HFFc6 (cell line): ENCODE measurements at regions not wholly inside any gene's neighbourhood (a gene's known extent, or its start where the extent isn't known, plus 50 kb on each side); places are given as distances from the start of the nearest gene placed in this dataset.

Experiments
- DNase-seq: peaks from one replicate; pipeline ENCODE4 v3.0.0-alpha.2; 2018
- H3K27ac Mint-ChIP-seq: 2 replicates; pipeline ENCODE4 v1.8.0; 2020; ENCODE audit warnings: mild to moderate bottlenecking, mixed read lengths
- H3K27me3 Mint-ChIP-seq: 2 replicates; pipeline ENCODE4 v1.8.0; 2021; ENCODE audit warnings: mild to moderate bottlenecking, moderate library complexity, mixed read lengths; ENCODE audit not compliant: insufficient read depth
- H3K36me3 Mint-ChIP-seq: 2 replicates; pipeline ENCODE4 v1.8.0; 2021; ENCODE audit warnings: low read depth, mixed read lengths
- H3K4me1 Mint-ChIP-seq: 2 replicates; pipeline ENCODE4 v1.8.0; 2020; ENCODE audit warnings: low read depth, mixed read lengths
- H3K4me3 Mint-ChIP-seq: 2 replicates; pipeline ENCODE4 v1.8.0; 2020; ENCODE audit warnings: mild to moderate bottlenecking, moderate library complexity, mixed read lengths
- H3K9me3 Mint-ChIP-seq: 2 replicates; pipeline ENCODE4 v1.8.0; 2020; ENCODE audit warnings: mild to moderate bottlenecking, mixed read lengths
- CTCF ChIP-seq: fragments of 200-600 bp; sonication (generic); IDR thresholded peaks from 2 replicates; pipeline ENCODE4 v1.5.0; 2021; ENCODE audit warnings: antibody characterized with exemption, mild to moderate bottlenecking

GRCh38 chr5:167773668-167774301 is 517.7 kb upstream of the WWC1 start:
- Mint-ChIP-seq H3K9me3 (no peaks in the 10 kb centered on the region), H3K36me3 (no peaks in the 10 kb centered on the region), H3K27ac (no peak overlapping the region), H3K27me3 (no peaks in the 10 kb centered on the region), H3K4me3 (no peak overlapping the region), H3K4me1 (peaks cover 27% of the 10 kb centered on the region)
- no peak for DNase-seq
- no peak for TF ChIP-seq CTCF

GRCh38 chr5:167777746-167778145 is 513.7 kb upstream of the WWC1 start:
- DNase-seq: no peak

GRCh38 chr5:167778228-167778627 is 513.2 kb upstream of the WWC1 start:
- no peak overlapping the region for H3K4me3 Mint-ChIP-seq
- no peak for TF ChIP-seq CTCF
- no peaks in the 10 kb centered on the region for H3K27me3 Mint-ChIP-seq
- no peak overlapping the region for H3K27ac Mint-ChIP-seq
- no peak for DNase-seq
- peaks cover 4% of the 10 kb centered on the region; the same call in 1 of the 2 replicates for H3K4me1 Mint-ChIP-seq
- no peaks in the 10 kb centered on the region for H3K9me3 Mint-ChIP-seq
- no peaks in the 10 kb centered on the region for H3K36me3 Mint-ChIP-seq

More at GRCh38 chr5:167777746-167778145, 513.7 kb upstream of the WWC1 start:
- Mint-ChIP-seq H3K4me1 (no peaks in the 10 kb centered on the region; the same call in 1 of the 2 replicates), H3K4me3 (no peak overlapping the region), H3K9me3 (no peaks in the 10 kb centered on the region), H3K27me3 (no peaks in the 10 kb centered on the region), H3K27ac (no peak overlapping the region), H3K36me3 (no peaks in the 10 kb centered on the region)
- TF ChIP-seq CTCF: no peak

- peaks cover 10% of the 10 kb centered on the region; the same call in 1 of the 2 replicates for H3K4me1 Mint-ChIP-seq
- no peak for TF ChIP-seq CTCF
- no peaks in the 10 kb centered on the region for H3K36me3 Mint-ChIP-seq
- H3K4me3 Mint-ChIP-seq: no peak overlapping the region
- no peak for DNase-seq
- H3K27me3 Mint-ChIP-seq: no peaks in the 10 kb centered on the region
- no peaks in the 10 kb centered on the region for H3K9me3 Mint-ChIP-seq
- no peak overlapping the region for H3K27ac Mint-ChIP-seq
Observed at GRCh38 chr5:167779644-167780043, 511.8 kb upstream of the WWC1 start.

GRCh38 chr5:167780177-167780576 is 511.3 kb upstream of the WWC1 start:
- DNase-seq: no peak
- H3K27ac Mint-ChIP-seq: no peak overlapping the region
- H3K9me3 Mint-ChIP-seq: no peaks in the 10 kb centered on the region
- H3K27me3 Mint-ChIP-seq: no peaks in the 10 kb centered on the region
- H3K4me3 Mint-ChIP-seq: no peak overlapping the region
- TF ChIP-seq CTCF: no peak
- H3K4me1 Mint-ChIP-seq: peaks cover 13% of the 10 kb centered on the region; the same call in 1 of the 2 replicates
- no peaks in the 10 kb centered on the region for H3K36me3 Mint-ChIP-seq
